ENCODE measurements at regions not wholly inside any gene's neighbourhood (a gene's known extent, or its start where the extent isn't known, plus 50 kb on each side); places are given as distances from the start of the nearest gene placed in this dataset.

GRCh38 chr4:177100307-177100706, 209.4 kb upstream of the NEIL3 start:
- H3K36me3 ChIP-seq (ENCODE audit: control insufficient read depth, insufficient read depth, low read length) = no peaks in the 10 kb centered on the region
- FAIRE-seq = no peak

DNA sequence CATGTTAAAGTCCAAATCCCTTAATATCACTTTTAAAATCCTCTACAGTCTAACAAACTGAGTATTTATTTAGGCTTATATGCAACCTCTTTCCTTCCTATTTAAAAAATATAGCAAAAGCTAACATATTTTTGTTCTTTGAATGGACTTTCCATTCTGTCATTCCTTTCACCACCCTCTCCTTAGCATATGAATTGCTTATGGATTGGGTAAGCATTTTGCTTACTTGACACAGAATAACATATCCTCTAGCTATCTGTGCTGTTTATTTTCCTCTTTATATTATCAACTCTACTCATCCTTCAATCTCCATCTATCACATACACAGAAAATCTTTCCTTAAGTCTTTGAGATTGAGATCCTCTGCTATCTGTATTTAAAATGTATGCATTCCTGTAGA, 206.1 kb upstream of the NEIL3 start:
- H3K27me3 ChIP-seq (ENCODE audit: control insufficient read depth, insufficient read depth, low read length) = no peaks in the 10 kb centered on the region
- no peak overlapping the region for H3K4me3 ChIP-seq (ENCODE audit: low read depth, low read length)
- no peak for FAIRE-seq
- H3K36me3 ChIP-seq (ENCODE audit: control insufficient read depth, insufficient read depth, low read length) = no peaks in the 10 kb centered on the region
- DNase-seq (ENCODE audit: low read depth) = no peak
- no peak for TF ChIP-seq CTCF (IDR thresholded peaks at IDR 0.05; ENCODE audit: insufficient read depth, low read length, severe bottlenecking)

More at GRCh38 chr4:177100307-177100706, 209.4 kb upstream of the NEIL3 start:
- TF ChIP-seq CTCF (IDR thresholded peaks at IDR 0.05; ENCODE audit: insufficient read depth, low read length, severe bottlenecking) = no peak
- H3K4me3 ChIP-seq (ENCODE audit: low read depth, low read length) = no peak overlapping the region
- no peaks in the 10 kb centered on the region for H3K27me3 ChIP-seq (ENCODE audit: control insufficient read depth, insufficient read depth, low read length)
- DNase-seq (ENCODE audit: low read depth) = no peak

DNA sequence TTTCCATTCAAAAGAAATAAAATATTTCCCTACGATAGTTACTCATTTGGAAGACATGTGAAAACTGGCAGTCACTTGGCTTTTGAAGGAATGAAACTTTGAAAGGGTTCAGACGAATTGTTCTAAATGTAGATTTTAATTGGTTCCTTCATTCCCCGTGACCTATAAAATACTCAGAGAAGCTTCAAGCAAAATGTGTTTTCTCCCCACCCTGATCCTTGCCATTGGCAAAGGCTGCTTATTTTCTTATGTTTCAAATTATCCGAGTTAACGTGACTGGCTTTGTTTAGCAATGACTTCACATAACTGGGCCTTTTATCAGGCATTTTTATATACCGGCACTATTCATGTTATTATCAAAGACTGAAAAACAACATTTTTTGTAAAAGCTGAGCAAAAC, 204.1 kb upstream of the NEIL3 start:
- Histone ChIP-seq H3K27me3 (ENCODE audit: control insufficient read depth, insufficient read depth, low read length) (no peaks in the 10 kb centered on the region), H3K4me3 (ENCODE audit: low read depth, low read length) (no peak overlapping the region), H3K36me3 (ENCODE audit: control insufficient read depth, insufficient read depth, low read length) (no peaks in the 10 kb centered on the region)
- FAIRE-seq = no peak
- DNase-seq (ENCODE audit: low read depth) = no peak
- TF ChIP-seq CTCF (IDR thresholded peaks at IDR 0.05; ENCODE audit: insufficient read depth, low read length, severe bottlenecking) = no peak

- FAIRE-seq (no peak), DNase-seq (ENCODE audit: low read depth) (peak; percentile 15)
- no peak for TF ChIP-seq CTCF (IDR thresholded peaks at IDR 0.05; ENCODE audit: insufficient read depth, low read length, severe bottlenecking)
- Histone ChIP-seq H3K36me3 (ENCODE audit: control insufficient read depth, insufficient read depth, low read length) (no peaks in the 10 kb centered on the region), H3K4me3 (ENCODE audit: low read depth, low read length) (no peak overlapping the region), H3K27me3 (ENCODE audit: control insufficient read depth, insufficient read depth, low read length) (no peaks in the 10 kb centered on the region)
Observed at GRCh38 chr4:177107288-177107921, 202.3 kb upstream of the NEIL3 start.

- Histone ChIP-seq H3K4me3 (ENCODE audit: low read depth, low read length) (no peak overlapping the region), H3K27me3 (ENCODE audit: control insufficient read depth, insufficient read depth, low read length) (no peaks in the 10 kb centered on the region), H3K36me3 (ENCODE audit: control insufficient read depth, insufficient read depth, low read length) (no peaks in the 10 kb centered on the region)
- no peak for FAIRE-seq
- DNase-seq (ENCODE audit: low read depth) = peak; percentile 42
- TF ChIP-seq CTCF (IDR thresholded peaks at IDR 0.05; ENCODE audit: insufficient read depth, low read length, severe bottlenecking) = peak; percentile 43
Observed at GRCh38 chr4:177108708-177109107, 201.0 kb upstream of the NEIL3 start.

GRCh38 chr4:177109769-177110168, 199.9 kb upstream of the NEIL3 start:
- TF ChIP-seq CTCF (IDR thresholded peaks at IDR 0.05; ENCODE audit: insufficient read depth, low read length, severe bottlenecking) = no peak
- no peak for DNase-seq (ENCODE audit: low read depth)
- no peak overlapping the region for H3K4me3 ChIP-seq (ENCODE audit: low read depth, low read length)
- no peaks in the 10 kb centered on the region for H3K36me3 ChIP-seq (ENCODE audit: control insufficient read depth, insufficient read depth, low read length)
- FAIRE-seq = no peak
- no peaks in the 10 kb centered on the region for H3K27me3 ChIP-seq (ENCODE audit: control insufficient read depth, insufficient read depth, low read length)
